ENCODE measurements at regions not wholly inside any gene's neighbourhood (a gene's known extent, or its start where the extent isn't known, plus 50 kb on each side); places are given as distances from the start of the nearest gene placed in this dataset.
"Not testable (repeated sequence)": the region's sequence is repeated elsewhere in the genome, so short reads cannot be mapped to it uniquely, and the experiment has no call there.

DNA sequence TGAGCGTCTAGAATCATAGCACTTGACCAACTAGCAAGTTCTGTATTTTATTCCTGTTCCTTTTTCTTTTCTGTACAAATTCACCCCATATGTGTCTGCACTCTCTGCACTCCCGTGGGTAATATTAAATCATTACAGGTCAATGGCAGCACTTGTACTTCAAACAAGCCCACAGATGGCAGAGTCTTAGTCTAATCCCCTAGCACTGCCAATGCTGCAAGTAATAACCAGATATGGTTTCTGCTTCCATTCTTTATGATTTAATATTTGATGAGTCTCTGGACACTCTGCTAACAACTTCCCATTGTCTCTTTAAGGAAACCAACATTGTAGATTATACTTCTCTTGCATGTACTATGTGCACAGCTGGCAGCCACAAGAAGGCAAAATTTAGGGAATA is 343.8 kb upstream of the CHD1 start:
- DNase-seq = no peak

DNA sequence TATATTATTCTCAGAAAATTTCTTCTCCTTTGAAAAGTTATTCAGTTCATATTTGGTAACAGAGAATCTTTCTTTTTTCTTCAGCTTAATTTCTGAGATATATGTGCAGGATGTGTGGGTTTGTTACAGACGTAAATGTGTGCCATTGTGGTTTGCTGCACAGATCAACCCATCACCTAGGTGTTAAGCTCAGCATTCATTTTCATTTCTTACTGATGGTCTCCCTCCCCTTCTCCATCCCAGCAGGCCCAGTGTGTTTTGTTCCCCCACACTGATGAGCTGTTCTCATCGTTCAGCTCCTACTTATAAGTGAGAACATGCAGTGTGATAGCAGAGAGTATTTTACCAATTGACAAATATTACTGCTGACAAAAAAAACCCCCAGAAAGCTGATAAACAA is 330.0 kb upstream of the CHD1 start:
- no peak for DNase-seq

DNA sequence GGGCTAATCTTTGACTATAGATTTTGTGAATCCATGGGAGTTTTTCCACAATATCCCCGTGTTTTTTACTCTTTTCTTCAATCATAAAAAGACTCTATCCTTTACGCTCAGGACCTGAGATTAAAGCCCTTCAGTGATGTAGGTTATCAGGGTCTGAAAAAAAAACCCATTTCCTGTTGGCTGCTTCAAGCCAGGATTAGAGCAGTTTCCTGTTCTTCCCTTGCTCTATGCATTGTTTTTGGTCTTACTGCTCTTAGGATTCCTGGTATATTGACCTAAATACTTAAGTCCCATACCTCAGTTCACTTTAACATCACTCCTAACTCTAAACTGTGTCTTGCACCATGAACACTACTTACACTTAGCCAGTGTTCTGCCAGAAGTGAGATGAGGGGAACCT is 319.3 kb upstream of the CHD1 start:
- no peak for DNase-seq

DNA sequence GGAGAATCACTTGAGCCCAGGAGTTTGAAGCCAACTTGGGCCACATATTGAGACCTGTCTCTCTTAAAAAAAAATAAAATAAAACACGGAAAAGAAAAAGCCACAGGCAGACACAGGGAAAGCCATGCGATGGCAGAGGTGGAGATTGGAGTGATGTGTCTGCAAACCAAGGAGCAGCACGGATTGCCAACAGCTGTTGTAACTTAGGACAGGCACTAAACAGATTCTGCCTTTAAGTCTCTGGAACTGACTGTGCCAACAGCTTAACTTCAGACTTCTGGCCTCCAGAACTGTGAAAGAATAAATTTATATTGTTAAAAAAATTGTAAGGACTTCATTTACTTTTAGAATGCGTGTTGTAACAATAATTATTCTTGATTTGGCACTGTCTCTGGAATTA is 318.5 kb upstream of the CHD1 start:
- DNase-seq = no peak

DNA sequence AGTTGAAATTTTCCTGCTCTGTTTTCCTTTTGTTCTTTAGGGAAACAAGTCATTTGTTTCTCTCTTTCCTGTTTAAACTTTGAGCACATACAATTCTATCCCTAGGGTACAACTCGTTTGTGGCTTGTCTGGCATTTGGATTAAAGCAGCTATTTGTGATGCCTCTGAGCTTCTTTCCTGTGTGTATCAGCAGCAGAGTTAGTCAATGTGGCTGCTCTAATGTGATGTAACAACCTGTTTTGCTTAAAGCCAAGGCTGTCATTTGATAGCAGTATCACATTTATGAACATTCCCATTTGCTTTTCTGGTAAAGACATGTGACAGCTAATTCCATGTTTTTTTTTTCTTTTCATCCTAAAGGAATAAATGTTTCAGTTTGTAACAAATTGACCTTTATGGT is 314.3 kb upstream of the CHD1 start:
- DNase-seq = no peak

DNA sequence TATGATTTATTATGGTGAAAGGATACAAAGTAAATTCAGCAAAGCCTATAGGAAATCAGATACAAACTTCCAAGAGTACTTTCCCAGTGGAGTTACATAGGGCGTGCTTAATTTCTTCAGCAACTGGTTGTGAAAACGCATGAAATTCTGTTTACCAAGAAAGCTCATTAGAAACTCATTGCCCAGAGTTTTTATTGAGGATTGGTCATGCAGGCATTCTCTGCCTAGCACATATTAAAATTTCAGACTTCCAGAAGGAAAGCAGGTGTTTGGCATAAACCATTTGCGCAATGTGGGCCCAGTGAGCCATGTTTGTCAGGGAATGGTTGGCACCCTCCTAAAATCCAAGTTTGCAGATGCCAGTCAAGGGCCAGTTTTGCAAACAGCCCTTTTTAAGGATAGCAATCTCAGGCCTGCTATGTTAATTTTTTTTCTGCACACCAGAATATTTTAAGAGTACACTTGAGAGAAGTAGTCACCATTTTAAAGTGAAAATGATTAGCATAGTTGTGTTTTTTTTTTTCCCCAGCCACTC is 311.1 kb upstream of the CHD1 start:
- DNase-seq = no peak

DNA sequence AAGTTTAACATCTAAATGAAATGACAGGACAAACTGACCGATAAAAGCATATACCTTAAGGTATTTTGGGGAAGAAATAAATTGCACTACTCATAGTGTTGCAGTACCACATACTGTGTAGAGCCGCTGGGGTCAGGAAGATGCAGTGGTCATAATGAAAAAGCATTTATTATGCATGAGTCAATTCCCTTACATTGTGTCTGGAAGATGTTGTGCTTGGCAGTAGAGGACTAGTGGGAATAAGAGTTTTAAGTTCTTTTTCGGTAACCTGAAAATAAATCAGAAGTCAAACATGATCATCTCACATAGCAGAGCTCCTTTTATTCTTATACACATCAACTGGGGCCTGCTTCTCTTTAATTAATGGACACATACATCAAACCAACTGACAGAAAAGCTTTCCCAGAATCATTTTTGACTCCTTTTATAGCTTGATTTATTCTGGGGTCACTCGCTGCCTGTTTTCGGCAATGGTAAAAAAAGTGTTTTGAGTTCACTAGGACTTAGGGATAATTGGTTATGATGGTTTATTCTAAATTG is 262.5 kb upstream of the CHD1 start:
- no peak for DNase-seq

DNA sequence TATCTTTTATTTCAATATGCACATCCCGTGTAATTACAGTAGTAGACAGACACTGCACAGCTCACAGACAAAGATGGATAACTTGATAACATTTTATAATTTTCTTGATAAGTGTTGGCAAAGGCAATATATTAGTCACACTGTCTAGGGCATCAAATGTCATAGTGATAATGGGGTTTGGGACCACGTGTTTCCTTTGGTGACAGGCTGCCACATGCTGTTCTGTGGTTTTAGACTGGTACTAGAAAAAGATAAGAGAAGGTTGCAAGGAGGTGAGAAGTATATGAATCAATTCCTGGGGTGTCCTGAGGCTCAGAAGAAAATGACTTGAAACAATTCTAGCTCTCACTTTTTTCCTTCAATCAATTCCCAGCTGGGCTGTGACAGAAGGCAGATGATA is 258.8 kb upstream of the CHD1 start:
- no peak for DNase-seq

DNA sequence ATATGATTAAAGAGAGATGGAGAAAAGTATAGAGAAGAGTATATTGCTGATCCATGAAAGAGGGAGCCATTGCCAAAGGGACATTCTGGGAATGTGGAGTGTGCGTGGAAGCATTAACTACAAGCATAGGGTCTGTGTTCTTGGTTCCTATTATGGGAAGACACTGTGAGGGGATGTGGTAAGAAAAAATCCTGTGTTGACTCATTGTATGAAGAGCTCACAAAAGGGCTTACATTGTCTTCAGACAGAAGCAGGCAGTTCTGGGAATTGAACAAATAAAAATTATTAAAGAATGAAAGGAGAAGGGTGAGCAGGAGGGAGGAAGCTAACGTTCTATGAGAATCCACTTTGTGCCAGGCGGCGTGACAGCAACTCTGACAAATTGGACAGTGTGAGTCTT is 250.4 kb upstream of the CHD1 start:
- DNase-seq = no peak

DNA sequence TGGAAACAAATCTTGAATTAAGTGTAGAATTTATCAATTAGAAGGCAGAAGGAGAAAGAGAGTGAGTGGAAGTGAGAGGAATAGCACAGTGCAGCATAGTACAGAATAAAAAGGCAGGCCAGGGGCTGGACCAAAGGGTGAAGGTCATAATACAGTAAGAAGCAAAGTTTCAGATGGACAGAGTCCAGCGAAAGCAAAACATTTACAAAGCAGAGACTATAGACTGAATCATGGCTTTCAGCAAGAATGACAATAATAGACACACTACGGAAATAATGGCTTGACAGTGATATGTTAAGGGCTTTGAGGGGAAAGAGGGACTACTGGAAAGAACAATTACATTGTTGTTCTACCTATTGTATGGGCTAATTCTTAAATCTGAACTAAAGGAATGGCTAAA is 249.0 kb upstream of the CHD1 start:
- DNase-seq = no peak

DNA sequence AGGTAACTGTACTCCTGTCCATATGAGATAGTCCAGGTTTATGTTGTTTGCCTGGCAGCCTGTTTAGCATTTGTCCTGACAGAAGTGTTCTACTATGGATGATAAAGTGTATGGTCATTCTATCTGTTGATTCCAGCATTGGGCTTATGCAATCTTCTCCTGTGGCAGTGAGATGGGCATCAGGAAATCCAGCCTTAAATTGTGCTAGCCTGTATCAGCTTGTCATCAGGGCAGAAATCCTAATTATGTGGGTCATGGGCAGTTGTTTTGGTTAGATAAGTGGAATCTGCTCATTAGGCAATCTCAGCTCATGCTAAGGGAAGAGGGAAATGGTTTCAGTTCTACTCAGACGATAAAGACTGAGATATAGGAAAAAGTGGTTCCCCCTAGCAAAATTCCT is 247.4 kb upstream of the CHD1 start:
- DNase-seq = no peak

DNA sequence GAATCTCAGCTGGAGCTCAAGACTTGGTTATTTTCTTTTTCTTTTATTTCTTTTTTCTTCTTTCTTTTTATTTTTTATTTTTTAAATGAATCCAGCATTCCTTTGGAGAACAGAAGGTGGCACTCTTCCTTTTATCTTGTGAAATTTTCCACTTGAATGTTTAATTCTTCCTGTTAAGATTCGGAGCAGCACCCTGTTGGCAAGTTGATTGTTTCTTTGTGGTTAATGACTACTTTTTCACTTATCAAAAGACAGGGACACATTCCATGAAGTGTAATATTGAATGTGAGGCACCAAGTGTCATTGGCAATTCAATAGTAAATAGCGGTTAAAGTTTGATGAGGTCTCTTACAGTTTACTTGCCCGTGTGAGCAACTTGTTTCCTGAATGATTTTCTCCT is 240.5 kb upstream of the CHD1 start:
- DNase-seq = no peak

DNA sequence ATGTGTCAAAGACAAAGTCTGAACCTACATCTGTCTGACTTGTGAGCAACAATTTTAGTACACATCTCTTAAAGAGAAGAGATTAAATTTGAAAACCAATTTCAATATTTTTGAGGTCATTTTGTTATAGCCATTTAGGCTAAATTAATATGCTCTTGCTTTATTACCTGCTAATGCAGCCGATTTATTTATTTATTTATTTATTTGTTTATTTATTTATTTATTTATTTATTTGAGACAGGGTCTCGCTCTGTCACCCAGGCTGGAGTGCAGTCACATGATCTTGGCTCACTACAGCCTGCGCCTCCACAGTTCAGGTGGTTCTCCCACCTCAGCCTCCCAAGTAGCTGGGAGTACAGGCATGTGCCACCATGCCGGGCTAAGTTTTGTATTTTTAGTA is 232.7 kb upstream of the CHD1 start:
- not testable (repeated sequence) for DNase-seq

DNA sequence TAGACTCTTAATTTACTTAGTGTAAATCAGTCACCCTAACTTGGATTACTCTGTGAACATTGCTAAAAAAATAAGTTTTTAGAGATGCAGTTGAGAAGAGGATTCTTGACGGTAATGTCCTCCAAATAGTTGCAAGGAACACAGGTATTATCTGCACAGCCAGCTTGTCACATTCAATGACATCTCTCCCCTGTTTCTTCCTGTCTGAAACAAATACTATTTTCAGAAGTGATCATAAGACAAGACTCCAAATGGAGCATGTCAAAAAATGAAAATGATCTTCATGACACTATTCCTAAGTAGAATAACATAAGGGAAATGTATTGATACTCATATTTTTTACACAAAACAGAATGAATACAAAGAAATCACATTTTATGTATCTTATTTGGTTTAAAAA is 227.9 kb upstream of the CHD1 start:
- DNase-seq = no peak

DNA sequence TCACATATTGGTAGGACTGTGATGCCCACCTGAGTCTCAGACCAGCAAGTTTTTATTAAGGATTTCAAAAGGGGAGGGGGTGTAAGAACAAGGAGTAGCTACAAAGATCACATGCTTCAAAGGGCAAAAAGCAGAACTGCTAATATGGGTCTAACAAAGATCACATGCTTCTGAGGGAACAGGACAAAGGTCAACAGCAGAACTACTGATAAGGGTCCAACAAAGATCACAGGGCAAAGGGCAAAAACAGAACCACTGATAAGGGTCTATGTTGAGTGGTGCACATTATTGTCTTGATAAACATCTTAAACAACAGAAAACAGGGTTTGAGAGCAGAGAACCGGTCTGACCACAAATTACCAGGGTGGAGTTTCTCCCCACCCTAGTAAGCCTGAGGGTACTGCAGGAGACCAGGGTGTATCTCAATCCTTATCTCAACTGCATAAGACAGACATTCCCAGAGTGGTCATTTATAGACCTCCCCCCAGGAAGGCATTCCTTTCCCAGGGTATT is 214.5 kb upstream of the CHD1 start:
- DNase-seq = not testable (repeated sequence)

DNA sequence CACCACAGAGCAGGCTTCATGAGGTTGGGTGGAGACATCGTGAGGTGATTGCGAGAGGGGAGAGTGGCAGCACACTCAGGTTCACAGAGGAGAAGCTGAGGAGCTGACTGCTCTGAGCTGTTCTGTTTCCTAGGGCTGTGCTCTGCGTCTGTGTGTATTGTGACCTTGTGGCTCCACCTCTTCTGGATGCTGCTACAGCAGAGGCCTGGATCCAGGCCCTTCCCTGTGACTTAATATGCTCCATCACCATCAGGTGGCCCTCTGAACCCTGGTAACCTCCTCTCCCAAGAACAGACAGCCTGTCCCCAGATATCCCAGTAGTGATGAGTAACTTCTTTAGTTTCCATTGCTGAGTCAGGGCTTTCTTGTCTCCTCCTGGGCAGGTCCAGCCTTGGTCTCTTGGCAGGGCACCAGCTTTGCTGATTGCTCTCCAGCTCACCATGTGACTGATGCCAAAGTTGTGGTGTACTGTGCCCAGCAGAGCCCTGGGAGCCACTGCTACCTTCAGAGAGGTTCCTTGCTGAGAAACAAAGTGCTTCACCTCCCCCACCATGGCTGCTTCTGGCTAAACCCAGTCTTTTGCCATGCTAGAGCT is 212.8 kb upstream of the CHD1 start:
- no peak for DNase-seq

DNA sequence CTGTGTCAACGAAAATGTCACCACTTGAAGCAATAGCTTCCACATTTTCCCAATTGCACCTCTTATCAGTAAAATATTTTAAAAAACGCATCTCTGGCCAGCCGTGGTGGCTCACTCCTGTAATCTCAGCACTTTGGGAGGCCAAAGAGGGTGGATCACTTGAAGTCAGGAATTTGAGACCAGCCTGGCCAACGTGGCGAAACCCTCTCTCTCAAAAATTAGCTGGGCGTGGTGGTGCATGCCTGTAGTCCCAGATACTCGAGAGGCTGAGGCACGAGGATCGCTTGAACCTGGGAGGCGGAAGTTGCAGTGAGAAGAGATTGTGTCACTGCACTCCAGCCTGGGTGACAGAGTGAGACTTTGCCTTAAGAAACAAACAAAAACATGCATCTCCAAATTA is 210.1 kb upstream of the CHD1 start:
- no peak for DNase-seq

DNA sequence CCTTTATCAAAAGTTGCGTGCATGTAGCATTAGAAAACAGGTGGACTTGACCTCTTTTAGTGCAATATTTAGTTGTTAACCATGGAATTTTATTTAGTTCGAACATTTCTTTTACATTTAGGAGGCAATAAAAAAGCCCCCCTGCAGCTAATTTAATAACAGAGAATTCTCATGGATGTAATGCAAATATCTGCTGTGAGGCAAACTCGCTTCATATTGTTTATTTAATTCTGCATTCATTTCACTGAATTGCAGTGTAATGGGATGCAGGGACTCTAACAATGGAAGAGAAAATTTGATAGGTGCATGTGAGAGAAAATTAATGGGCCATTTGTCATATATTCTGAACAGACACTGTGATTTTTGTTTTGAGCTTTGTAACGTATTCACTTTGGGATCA is 205.1 kb upstream of the CHD1 start:
- DNase-seq = no peak

DNA sequence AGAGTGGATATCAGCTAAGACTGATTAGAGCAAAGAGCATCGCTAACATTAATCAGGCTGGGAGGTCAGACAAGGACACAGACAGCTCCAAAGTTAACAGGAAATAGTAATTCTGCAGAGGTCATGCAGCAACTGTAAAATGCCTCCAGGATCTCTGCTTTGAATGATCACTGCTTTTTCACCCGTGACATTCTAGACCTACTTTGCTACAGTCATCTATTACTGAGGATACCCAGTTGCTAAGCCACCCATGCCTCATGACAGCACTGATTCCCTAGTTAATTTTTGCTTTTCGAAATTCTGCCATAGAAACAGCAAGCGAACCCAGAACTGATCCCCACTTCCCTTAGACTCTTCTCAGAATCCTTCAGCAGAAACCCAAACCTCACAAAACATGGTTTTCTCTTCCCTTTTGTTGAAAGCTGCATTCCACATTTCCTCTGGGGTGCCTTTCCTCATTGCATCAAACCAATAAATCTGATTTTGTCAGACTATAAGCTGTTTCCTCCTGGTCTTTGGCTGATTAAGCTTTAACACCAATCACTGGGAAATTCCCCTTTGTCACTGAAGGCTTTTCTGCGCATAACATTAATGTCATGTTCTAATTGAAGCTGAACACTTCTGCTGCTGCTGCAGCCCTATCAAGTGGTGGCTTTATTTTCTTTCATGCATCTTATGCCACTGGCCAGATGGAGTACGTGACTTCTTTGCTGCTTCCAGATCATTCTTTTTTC is 201.1 kb upstream of the CHD1 start:
- no peak for DNase-seq

DNA sequence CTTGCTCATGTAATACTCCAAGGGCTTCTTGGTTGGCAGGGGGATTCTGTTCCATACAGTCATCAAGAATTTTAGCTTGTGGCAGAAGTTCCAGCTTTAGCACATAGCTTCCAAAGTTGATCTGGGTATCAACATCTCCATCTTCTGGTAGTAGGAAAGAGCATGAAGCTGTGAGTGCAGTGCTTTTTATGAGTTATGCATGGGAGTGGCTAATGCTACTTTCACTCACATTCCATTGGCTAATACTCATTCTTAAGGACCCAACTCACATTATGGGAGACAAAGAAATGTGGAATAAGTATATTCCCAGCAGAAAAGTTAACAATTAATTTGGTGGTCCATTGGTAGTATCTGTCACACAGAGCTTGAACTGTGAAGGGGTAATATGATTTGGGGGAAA is 194.2 kb upstream of the CHD1 start:
- DNase-seq = no peak

DNA sequence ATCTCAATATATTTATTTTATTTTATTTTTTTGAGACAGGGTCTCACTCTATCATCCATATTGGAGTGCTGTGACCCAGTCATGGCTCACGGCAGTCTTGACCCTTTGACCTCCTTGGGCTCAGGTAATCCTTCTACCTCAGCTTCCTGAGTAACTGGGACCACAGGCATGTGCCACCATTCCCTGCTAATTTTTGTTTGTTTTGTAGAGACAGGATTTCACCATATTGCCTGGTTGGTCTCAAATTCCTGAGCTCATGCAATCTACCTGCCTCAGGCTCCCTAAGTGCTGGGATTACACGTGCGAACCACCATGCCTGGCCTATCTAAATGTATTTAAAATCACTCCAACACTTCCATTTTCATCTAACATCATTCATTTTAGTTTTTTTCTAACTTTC is 190.5 kb upstream of the CHD1 start:
- DNase-seq = no peak

DNA sequence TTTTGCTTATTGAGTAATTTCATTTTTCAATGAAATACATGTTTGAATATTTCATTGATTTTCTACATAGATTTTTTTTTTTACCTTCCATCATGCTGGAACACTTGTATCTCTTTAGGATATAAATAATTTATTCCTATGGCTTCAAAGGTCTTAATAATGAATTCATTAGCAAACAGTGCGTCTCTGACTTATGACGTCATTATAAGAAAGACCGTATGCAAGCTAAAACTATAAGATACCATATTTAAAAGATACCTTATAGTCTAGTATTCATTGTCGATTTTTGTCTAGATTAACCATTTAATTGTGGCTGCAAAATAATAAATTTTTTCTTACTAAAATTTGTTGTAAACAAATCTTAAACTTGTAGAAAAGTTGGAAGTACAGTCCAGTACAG is 187.7 kb upstream of the CHD1 start:
- DNase-seq = no peak

DNA sequence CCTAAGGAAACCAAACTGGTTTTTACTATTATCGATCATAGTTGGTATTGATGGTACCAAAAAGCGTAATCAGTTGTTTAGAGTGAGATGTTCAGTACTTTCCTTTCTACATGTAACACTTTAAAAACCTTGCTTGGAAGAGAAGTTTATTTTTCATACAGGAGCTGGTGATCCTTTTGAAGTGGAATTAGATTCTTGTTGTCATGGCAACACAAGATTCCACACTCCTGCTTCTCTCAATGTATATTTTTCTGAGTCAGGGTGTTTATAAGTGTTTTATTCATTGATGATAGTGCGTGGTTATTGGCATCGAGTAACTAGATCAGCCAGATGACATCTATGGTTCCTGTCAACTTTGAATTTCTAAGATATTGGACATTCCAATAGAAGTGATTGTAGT is 181.1 kb upstream of the CHD1 start:
- no peak for DNase-seq

DNA sequence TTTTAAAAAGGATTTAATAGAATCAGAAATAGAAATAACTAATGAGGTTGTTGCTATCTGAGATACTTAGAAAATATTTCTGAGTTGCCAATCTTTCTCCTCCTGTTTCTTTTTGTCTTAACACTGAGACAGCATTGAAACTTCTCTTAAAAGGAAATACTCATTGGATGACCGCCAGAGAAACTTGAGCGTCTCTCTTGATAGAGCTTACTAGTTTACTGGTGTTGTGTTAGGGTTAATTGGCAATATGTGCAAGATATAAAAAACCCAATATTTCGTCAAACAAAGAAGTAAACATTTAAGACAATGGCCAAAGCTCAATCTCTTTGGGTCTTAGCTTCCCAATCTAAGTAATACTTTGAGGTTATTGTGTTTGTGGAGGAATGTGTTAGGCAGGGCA is 176.4 kb upstream of the CHD1 start:
- DNase-seq = no peak
